ENCODE measurements at regions not wholly inside any gene's neighbourhood (a gene's known extent, or its start where the extent isn't known, plus 50 kb on each side); places are given as distances from the start of the nearest gene placed in this dataset.

GRCh38 chr11:19315511-19315910 is 74.8 kb upstream of the E2F8 start:
- no peak overlapping the region for H2AK5ac ChIP-seq (ENCODE audit: low read depth, low read length)
- no peak overlapping the region for H3K23ac ChIP-seq (ENCODE audit: low read depth, low read length)
- no peak overlapping the region for H3K4me3 ChIP-seq (ENCODE audit: insufficient read depth, low read depth, low read length)
- POLR2A ChIA-PET (ENCODE audit: unreplicated experiment) = no interaction called here
- H2BK120ac ChIP-seq (ENCODE audit: low read depth, low read length) = no peak overlapping the region
- no peak for DNase-seq
- no peak overlapping the region for H3K9ac ChIP-seq (ENCODE audit: low read depth, low read length)
- no peaks in the 10 kb centered on the region for H3K4me1 ChIP-seq (ENCODE audit: control insufficient read depth, insufficient read depth, low read length)
- H2BK15ac ChIP-seq (ENCODE audit: low read depth, low read length) = no peak overlapping the region
- H3K14ac ChIP-seq (replicated peaks; ENCODE audit: low read depth, low read length) = no peak overlapping the region
- no peaks in the 10 kb centered on the region for H4K20me1 ChIP-seq (ENCODE audit: insufficient read depth, low read length)
- no peaks in the 10 kb centered on the region for H3K9me1 ChIP-seq (ENCODE audit: insufficient read depth, low read length)
- no peak overlapping the region for H4K8ac ChIP-seq (ENCODE audit: low read depth in 2 of 2, low read length in 2 of 2)
- H3K4ac ChIP-seq (ENCODE audit: low read depth, low read length) = no peak overlapping the region
- H2AK9ac ChIP-seq (replicated peaks; ENCODE audit: low read depth, low read length, poor library complexity) = no peak overlapping the region
- intact Hi-C loops (cut with micrococcal nuclease) (loop anchor here (10.0 kb wide), 1 partner anchor 589 kb away; no protein-coding TSS in a partner anchor), dilution Hi-C loops (cut with HindIII; ENCODE audit: low sequenced_read_pairs, unreplicated experiment) (no loop called here), in situ Hi-C loops (cut with MboI; ENCODE audit: low sequenced_read_pairs) (loop anchor here (5.0 to 25.0 kb wide), 4 partner anchors 242 to 822 kb away; no protein-coding TSS in a partner anchor)
- no peak overlapping the region for H2BK5ac ChIP-seq (ENCODE audit: low read depth, low read length, poor library complexity, severe bottlenecking)
- H3K18ac ChIP-seq (ENCODE audit: low read depth, low read length) = no peak overlapping the region
- no peak overlapping the region for H3K4me2 ChIP-seq (ENCODE audit: low read depth, low read length)
- no CpG with 5 or more reads among the region's 2 CpGs for WGBS, 2 experiments (ENCODE audit: extremely low coverage in 2 of 2, insufficient read length in 1 of 2)
- CTCF ChIA-PET = no interaction called here
- H2AFZ ChIP-seq (replicated peaks; ENCODE audit: low read length, poor library complexity) = no peak overlapping the region
- H3K27me3 ChIP-seq (ENCODE audit: control insufficient read depth, insufficient read depth, low read length) = peaks cover 40% of the 10 kb centered on the region
- no TSS peak for BruUV-seq (replicated peaks)
- H4K91ac ChIP-seq (ENCODE audit: insufficient read depth, low read depth, low read length) = no peak overlapping the region
- no peak overlapping the region for H4K5ac ChIP-seq (ENCODE audit: low read depth, low read length)
- no peaks in the 10 kb centered on the region for H3K36me3 ChIP-seq (ENCODE audit: control insufficient read depth, insufficient read depth, low read length)
- ATAC-seq (ENCODE audit: low read depth) = no peak
- no peaks in the 10 kb centered on the region for H3K79me1 ChIP-seq (ENCODE audit: low read depth in 1 of 2, low read length in 2 of 2)
- no peak overlapping the region for H3K27ac ChIP-seq (ENCODE audit: insufficient read depth, low read length)
- TF ChIP-seq RAD21 (IDR thresholded peaks at IDR 0.05; ENCODE audit: low read length) (no peak), USF2 (IDR thresholded peaks at IDR 0.05; ENCODE audit: low read depth, low read length) (no peak), MAZ (IDR thresholded peaks at IDR 0.05; ENCODE audit: borderline replicate concordance, low read depth, low read length) (no peak), CHD1 (IDR thresholded peaks at IDR 0.05; ENCODE audit: low read depth, low read length) (no peak), SMC3 (IDR thresholded peaks at IDR 0.05; ENCODE audit: low read depth, low read length) (no peak), BHLHE40 (IDR thresholded peaks at IDR 0.05; ENCODE audit: low read depth, low read length) (no peak), FOS (IDR thresholded peaks at IDR 0.05; ENCODE audit: low read depth, low read length) (no peak), ELK1 (IDR thresholded peaks at IDR 0.05; ENCODE audit: borderline replicate concordance, low read depth, low read length) (no peak), CEBPB (IDR thresholded peaks at IDR 0.05; ENCODE audit: low read depth, low read length) (no peak), RFX5 (IDR thresholded peaks at IDR 0.05; ENCODE audit: low read depth, low read length) (no peak), POLR2A (IDR thresholded peaks at IDR 0.05; ENCODE audit: low read depth, low read length) (no peak), NFE2L2 (IDR thresholded peaks at IDR 0.05; ENCODE audit: low read depth, low read length) (no peak), RCOR1 (IDR thresholded peaks at IDR 0.05; ENCODE audit: insufficient replicate concordance, low read length) (no peak), MXI1 (IDR thresholded peaks at IDR 0.05; ENCODE audit: borderline replicate concordance, low read depth, low read length) (no peak), CTCF (conservative IDR thresholded peaks at IDR 0.05; ENCODE audit: low read depth, low read length) (no peak), MAFK (IDR thresholded peaks at IDR 0.05; ENCODE audit: low read depth, low read length) (no peak)
- H3K9me3 ChIP-seq (ENCODE audit: control insufficient read depth, insufficient read depth, low read length) = no peaks in the 10 kb centered on the region
- H3K56ac ChIP-seq (ENCODE audit: extremely low read depth, insufficient read depth, low read length) = no peak overlapping the region
- H2BK20ac ChIP-seq (ENCODE audit: low read depth, low read length) = no peak overlapping the region
